Duodenal mucosa (tissue), 2 donors: ENCODE measurements at regions not wholly inside any gene's neighbourhood (a gene's known extent, or its start where the extent isn't known, plus 50 kb on each side); places are given as distances from the start of the nearest gene placed in this dataset.

Experiments used
- H3K27ac ChIP-seq: one replicate; pipeline ENCODE4 v1.7.0; 2013; ENCODE audit warnings: low read depth, low read length
- H3K27me3 ChIP-seq, 2 donors: one replicate each; pipeline ENCODE4 v1.7.0; 2013; ENCODE audit warnings: low read length in 2 of 2, control low read depth in 1 of 2; ENCODE audit not compliant: insufficient read depth in 2 of 2, control insufficient read depth in 1 of 2
- H3K36me3 ChIP-seq, 2 donors: one replicate each; pipeline ENCODE4 v1.7.0; 2013; ENCODE audit warnings: low read length in 2 of 2, control low read depth in 1 of 2; ENCODE audit not compliant: insufficient read depth in 2 of 2, control insufficient read depth in 1 of 2
- H3K4me1 ChIP-seq, 2 donors: one replicate each; pipeline ENCODE4 v1.7.0; 2013; ENCODE audit warnings: low read length in 2 of 2, control low read depth in 1 of 2; ENCODE audit not compliant: insufficient read depth in 2 of 2, control insufficient read depth in 1 of 2
- H3K4me3 ChIP-seq, 2 donors: one replicate each; pipeline ENCODE4 v1.7.0; 2013; ENCODE audit warnings: low read length in 2 of 2, low read depth in 1 of 2
- H3K9ac ChIP-seq, 2 donors: one replicate each; pipeline ENCODE4 v1.7.0; 2013; ENCODE audit warnings: low read length in 2 of 2, low read depth in 1 of 2
- H3K9me3 ChIP-seq, 2 donors: one replicate each; pipeline ENCODE4 v1.7.0; 2013; ENCODE audit warnings: low read length in 2 of 2, control low read depth in 1 of 2; ENCODE audit not compliant: control insufficient read depth in 1 of 2

- H3K4me3 ChIP-seq: no peak overlapping the region
Measured at GRCh38 chr1:239478069-239478468, 91.7 kb downstream of the CHRM3 start.

DNA sequence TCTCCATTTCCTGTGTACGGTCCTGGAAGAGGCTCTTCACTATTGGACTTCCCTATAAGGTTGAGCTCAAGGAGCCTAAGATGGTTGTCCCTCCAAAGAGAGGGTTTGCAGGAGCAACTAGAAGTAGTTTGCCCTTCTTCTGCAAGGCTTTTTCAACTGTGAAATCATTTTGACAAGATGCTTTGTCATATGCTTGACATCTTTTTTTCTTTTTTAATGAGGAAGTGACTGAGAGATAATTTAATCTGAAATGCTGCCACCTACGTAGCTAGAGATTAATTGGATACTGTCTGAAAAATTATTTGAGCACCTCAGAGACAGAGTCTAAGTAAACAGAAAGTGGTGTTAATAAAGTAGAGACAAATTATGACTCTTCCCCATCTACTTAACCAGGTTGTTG is 97.0 kb downstream of the CHRM3 start:
- no peaks in the 10 kb centered on the region for H3K27me3 ChIP-seq
- H3K4me1 ChIP-seq: no peaks in the 10 kb centered on the region
- H3K9me3 ChIP-seq: peaks cover 13 to 14% of the 10 kb centered on the region in 2 donors
- no peaks in the 10 kb centered on the region for H3K36me3 ChIP-seq
- no peak overlapping the region for H3K4me3 ChIP-seq
- no peak overlapping the region for H3K27ac ChIP-seq
- no peak overlapping the region for H3K9ac ChIP-seq

More at GRCh38 chr1:239478069-239478468, 91.7 kb downstream of the CHRM3 start:
- Histone ChIP-seq H3K4me1 (no peaks in the 10 kb centered on the region), H3K27ac (no peak overlapping the region), H3K9me3 (peaks cover 20% of the 10 kb centered on the region in 2 donors), H3K27me3 (no peaks in the 10 kb centered on the region), H3K36me3 (no peaks in the 10 kb centered on the region), H3K9ac (no peak overlapping the region)

- no peak overlapping the region for H3K27ac ChIP-seq
Measured at GRCh38 chr1:239493811-239494414, 107.5 kb downstream of the CHRM3 start.

DNA sequence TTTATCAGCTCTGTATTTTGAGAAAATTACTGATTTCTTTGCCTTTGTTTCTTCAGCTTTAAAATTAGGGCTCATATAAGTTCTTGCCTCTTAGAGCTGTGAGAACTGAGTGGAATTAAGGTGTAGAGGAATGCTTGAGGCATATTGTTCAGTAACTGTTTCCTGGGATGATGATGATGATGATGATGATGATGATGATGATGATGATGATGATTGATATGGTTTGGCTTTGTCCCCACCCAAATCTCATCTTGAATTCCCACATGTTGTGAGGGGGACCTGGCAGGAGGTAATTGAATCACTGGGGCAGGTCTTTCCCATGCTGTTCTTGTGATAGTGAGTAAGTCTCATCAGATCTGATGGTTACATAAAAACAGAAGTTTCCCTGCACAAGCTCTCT is 118.7 kb downstream of the CHRM3 start:
- no peak overlapping the region for H3K27ac ChIP-seq

More at GRCh38 chr1:239493811-239494414, 107.5 kb downstream of the CHRM3 start:
- H3K27me3 ChIP-seq: no peaks in the 10 kb centered on the region
- no peak overlapping the region for H3K4me3 ChIP-seq
- H3K36me3 ChIP-seq: no peaks in the 10 kb centered on the region
- no peaks in the 10 kb centered on the region for H3K9me3 ChIP-seq
- no peaks in the 10 kb centered on the region for H3K4me1 ChIP-seq
- H3K9ac ChIP-seq: no peak overlapping the region

DNA sequence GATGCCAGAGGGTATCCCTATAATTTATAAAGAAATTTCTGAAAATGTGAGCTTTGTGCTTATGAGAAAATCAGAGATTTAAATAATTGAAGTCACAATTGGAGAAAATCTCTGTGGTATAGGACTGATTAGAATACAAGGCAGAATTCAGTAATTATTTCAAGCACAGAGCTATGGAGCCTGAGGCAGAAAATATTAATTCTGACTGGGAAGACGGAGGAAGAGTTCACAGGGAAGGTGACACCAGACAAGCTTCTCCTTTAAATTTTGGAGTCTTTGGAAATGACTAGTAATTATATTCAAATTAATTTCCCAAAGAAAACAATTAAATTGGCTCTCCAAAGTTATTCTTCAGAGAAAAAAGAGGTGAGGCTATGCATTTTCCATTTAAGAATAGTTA is 121.5 kb downstream of the CHRM3 start:
- H3K4me3 ChIP-seq: no peak overlapping the region
- H3K36me3 ChIP-seq: no peaks in the 10 kb centered on the region
- peaks cover 18 to 25% of the 10 kb centered on the region in 2 donors for H3K9me3 ChIP-seq
- H3K27ac ChIP-seq: no peak overlapping the region
- H3K9ac ChIP-seq: no peak overlapping the region
- no peaks in the 10 kb centered on the region for H3K4me1 ChIP-seq
- H3K27me3 ChIP-seq: no peaks in the 10 kb centered on the region

More for the DNA sequence above, 118.7 kb downstream of the CHRM3 start:
- Histone ChIP-seq H3K9ac (no peak overlapping the region), H3K4me3 (no peak overlapping the region), H3K36me3 (no peaks in the 10 kb centered on the region), H3K4me1 (no peaks in the 10 kb centered on the region), H3K27me3 (no peaks in the 10 kb centered on the region), H3K9me3 (peaks cover 18 to 25% of the 10 kb centered on the region in 2 donors)

DNA sequence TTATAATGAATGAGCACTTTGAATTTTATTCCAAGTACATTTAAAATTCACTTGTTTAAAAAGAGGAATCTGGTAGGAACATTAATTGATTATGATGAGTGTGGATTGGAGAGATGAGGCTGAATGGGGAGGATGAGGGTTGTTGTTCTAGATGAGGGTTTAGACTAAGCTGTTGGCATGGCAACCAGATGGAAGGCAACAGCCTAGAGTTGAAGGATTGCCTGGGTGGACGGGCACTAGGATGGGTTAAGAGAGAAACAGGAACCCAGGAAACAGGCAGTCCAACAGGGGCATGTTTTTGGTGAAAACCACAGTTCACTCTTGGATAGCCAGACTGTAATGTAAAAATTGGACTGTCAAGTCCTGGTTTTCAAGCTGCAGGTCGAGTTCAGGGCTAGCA is 125.5 kb downstream of the CHRM3 start:
- Histone ChIP-seq H3K27ac (no peak overlapping the region), H3K4me1 (no peaks in the 10 kb centered on the region), H3K9ac (no peak overlapping the region), H3K4me3 (no peak overlapping the region), H3K36me3 (no peaks in the 10 kb centered on the region), H3K9me3 (peaks cover 0 to 7% of the 10 kb centered on the region in 2 donors), H3K27me3 (no peaks in the 10 kb centered on the region)

DNA sequence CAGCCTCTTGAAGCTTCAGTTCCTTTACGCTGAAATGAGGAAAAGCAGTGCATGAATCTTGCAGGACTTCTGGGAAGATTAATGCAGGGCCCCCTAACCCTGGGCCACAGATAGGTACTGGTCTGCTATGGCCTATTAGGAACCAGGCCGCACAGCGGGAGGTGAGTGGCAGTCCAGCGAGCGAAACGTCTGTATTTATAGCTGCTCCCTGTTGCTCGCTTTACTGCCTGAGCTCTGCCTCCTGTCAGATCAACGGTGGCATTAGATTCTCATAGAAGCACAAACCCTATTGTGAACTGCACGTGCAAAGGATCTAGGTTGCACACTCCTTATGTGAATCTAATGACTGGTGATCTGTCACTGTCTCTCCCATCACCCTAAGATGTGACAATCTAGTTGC is 130.2 kb downstream of the CHRM3 start:
- no peaks in the 10 kb centered on the region for H3K27me3 ChIP-seq
- no peak overlapping the region for H3K4me3 ChIP-seq
- H3K9ac ChIP-seq: no peak overlapping the region
- no peaks in the 10 kb centered on the region for H3K36me3 ChIP-seq
- H3K4me1 ChIP-seq: no peaks in the 10 kb centered on the region
- H3K9me3 ChIP-seq: no peaks in the 10 kb centered on the region
- no peak overlapping the region for H3K27ac ChIP-seq

DNA sequence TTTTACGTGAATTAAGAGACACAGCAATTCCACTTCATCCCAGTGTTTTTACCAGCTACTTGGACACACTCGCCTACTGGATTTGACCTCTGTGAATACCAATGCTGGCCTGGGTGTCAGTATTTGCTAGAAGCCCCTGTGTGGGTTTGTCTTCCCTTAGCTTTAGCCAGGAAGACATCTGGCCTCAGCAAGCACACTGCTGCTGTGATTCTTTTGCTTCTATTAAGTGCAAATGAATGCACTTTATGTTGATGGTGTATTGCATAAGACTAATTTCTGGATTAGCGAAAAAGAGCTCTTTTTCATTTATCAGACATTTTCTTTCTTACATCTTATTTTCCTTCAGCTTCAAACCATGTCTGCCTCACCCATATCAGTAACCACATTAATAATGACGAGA is 140.0 kb downstream of the CHRM3 start:
- no peaks in the 10 kb centered on the region for H3K9me3 ChIP-seq
- no peaks in the 10 kb centered on the region for H3K36me3 ChIP-seq
- H3K27me3 ChIP-seq: no peaks in the 10 kb centered on the region
- H3K4me3 ChIP-seq: no peak overlapping the region
- H3K9ac ChIP-seq: no peak overlapping the region
- H3K4me1 ChIP-seq: no peaks in the 10 kb centered on the region
- H3K27ac ChIP-seq: no peak overlapping the region

- Histone ChIP-seq H3K27me3 (no peaks in the 10 kb centered on the region), H3K9me3 (no peaks in the 10 kb centered on the region), H3K27ac (no peak overlapping the region), H3K36me3 (no peaks in the 10 kb centered on the region), H3K4me1 (no peaks in the 10 kb centered on the region), H3K4me3 (no peak overlapping the region), H3K9ac (no peak overlapping the region)
Measured at GRCh38 chr1:239527051-239527693, 140.8 kb downstream of the CHRM3 start.

DNA sequence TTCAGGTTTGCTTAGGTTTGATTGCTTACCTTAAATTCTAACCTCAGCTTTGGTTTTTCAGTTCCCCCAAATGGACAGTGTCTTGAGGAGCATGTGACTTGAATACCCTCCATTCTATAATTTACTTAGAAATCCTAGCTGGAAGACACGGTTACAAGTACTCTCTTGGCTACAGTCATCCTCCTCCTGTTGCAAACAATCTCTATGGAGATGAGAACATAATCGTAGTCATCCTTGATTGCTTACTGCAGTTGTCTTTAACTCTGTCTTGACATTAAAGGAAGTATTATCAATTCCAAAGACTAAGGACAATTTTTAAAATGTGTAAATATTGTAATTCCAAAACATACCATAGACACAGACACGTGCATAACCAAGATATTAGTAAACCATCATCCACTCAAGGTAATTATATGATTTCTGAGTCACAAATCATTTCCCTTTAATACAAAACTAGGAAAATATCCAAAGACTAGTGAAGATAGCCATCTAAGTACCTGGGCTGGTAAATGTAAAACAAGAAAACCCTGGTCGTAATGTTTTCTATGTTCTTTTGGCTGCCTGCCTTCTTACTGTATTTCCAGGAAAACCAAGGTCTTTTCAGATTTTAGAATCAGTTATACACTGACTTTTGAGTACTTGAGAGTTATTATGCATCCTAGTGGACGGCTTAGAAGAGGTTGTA is 149.9 kb downstream of the CHRM3 start:
- Histone ChIP-seq H3K4me3 (no peak overlapping the region), H3K27ac (no peak overlapping the region), H3K36me3 (no peaks in the 10 kb centered on the region), H3K9ac (no peak overlapping the region), H3K27me3 (no peaks in the 10 kb centered on the region), H3K9me3 (no peaks in the 10 kb centered on the region), H3K4me1 (peaks cover 0 to 6% of the 10 kb centered on the region in 2 donors)
